ENCODE measurements at regions not wholly inside any gene's neighbourhood (a gene's known extent, or its start where the extent isn't known, plus 50 kb on each side); places are given as distances from the start of the nearest gene placed in this dataset.

GRCh38 chr13:73496711-73497110, 437.9 kb downstream of the KLF5 start:
- DNase-seq, result no peak

GRCh38 chr13:73492811-73493210, 434.0 kb downstream of the KLF5 start:
- DNase-seq, result no peak

GRCh38 chr13:73482556-73482955, 423.8 kb downstream of the KLF5 start:
- DNase-seq, result no peak

- DNase-seq, result no peak
Measured at GRCh38 chr13:73481886-73482445, 423.2 kb downstream of the KLF5 start.

GRCh38 chr13:73480779-73481559, 422.2 kb downstream of the KLF5 start:
- DNase-seq, result no peak

- no peak for DNase-seq
Measured at GRCh38 chr13:73479856-73480255, 421.1 kb downstream of the KLF5 start.

GRCh38 chr13:73479351-73479750, 420.5 kb downstream of the KLF5 start:
- DNase-seq, result no peak

- no peak for DNase-seq
Measured at GRCh38 chr13:73477441-73477840, 418.6 kb downstream of the KLF5 start.

- DNase-seq, result no peak
Measured at GRCh38 chr13:73473016-73473415, 414.2 kb downstream of the KLF5 start.

GRCh38 chr13:73467125-73467524, 408.3 kb downstream of the KLF5 start:
- DNase-seq, result no peak

GRCh38 chr13:73466561-73466960, 407.8 kb downstream of the KLF5 start:
- no peak for DNase-seq

- no peak for DNase-seq
Measured at GRCh38 chr13:73465617-73465971, 406.8 kb downstream of the KLF5 start.

GRCh38 chr13:73464758-73465616, 406.2 kb downstream of the KLF5 start:
- DNase-seq, result no peak

GRCh38 chr13:73462241-73462640, 403.4 kb downstream of the KLF5 start:
- DNase-seq, result no peak

- no peak for DNase-seq
Measured at GRCh38 chr13:73451221-73452029, 392.6 kb downstream of the KLF5 start.

GRCh38 chr13:73450583-73450982, 391.8 kb downstream of the KLF5 start:
- DNase-seq, result no peak

- DNase-seq, result no peak
Measured at GRCh38 chr13:73449252-73449651, 390.4 kb downstream of the KLF5 start.

GRCh38 chr13:73440296-73440895, 381.6 kb downstream of the KLF5 start:
- no peak for DNase-seq

GRCh38 chr13:73433890-73434289, 375.1 kb downstream of the KLF5 start:
- no peak for DNase-seq

GRCh38 chr13:73433458-73433857, 374.7 kb downstream of the KLF5 start:
- DNase-seq, result no peak

GRCh38 chr13:73429701-73430100, 370.9 kb downstream of the KLF5 start:
- no peak for DNase-seq

GRCh38 chr13:73428706-73429105, 369.9 kb downstream of the KLF5 start:
- no peak for DNase-seq

GRCh38 chr13:73428137-73428536, 369.3 kb downstream of the KLF5 start:
- DNase-seq, result no peak

All from DMS79 (cell line).